Vagina (tissue), 2 donors: ENCODE measurements at regions not wholly inside any gene's neighbourhood (a gene's known extent, or its start where the extent isn't known, plus 50 kb on each side); places are given as distances from the start of the nearest gene placed in this dataset.

ENCODE experiments used
- POLR2A ChIP-seq, 2 donors: fragments of 450-650 bp; IDR thresholded peaks; one replicate each; pipeline ENCODE4 v1.6.1; 2017; ENCODE audit warnings: antibody characterized with exemption in 2 of 2, mild to moderate bottlenecking in 2 of 2, moderate library complexity in 2 of 2
- TF ChIP-seq, protein P1 (sequence below), 3 experiments: fragments of 450-650 bp in 2 of 3; fragments of 200-600 bp in 1 of 3; sonication (generic) in 1 of 3; IDR thresholded peaks; one replicate each; pipeline ENCODE4 v1.5.1; 2017 to 2019; ENCODE audit warnings: antibody characterized with exemption in 3 of 3, mild to moderate bottlenecking in 2 of 3, moderate library complexity in 2 of 3

DNA sequence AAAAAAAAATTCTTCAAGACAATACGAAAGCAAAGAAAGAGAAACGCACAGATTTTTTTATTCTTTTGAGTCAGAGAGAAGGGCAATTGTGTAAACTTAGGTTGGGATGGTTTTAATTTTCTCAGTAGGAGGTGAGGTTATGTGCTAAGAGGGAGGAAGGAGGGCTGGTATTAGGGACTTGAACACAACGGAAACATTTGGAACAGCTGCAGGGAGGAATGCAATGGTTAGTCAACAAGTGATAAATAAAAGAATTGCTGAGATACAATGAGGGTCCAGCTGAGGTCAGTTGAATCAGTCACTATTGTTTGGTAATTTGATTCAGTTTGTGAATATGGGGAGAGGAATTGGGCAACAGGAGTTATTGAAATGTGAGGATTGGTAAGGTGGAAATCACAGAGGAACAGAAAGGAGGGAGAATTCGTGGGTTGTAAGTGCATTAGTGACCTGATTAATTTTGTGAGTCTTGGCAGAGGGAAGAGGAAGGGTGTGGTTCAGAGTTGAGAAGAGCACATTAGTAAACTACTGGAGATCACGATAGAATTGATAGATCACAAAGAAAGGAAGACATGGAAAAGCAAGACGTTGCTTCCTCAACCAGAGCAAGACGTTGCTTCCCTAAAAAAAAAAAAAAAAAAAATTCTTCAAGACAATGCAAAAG is 499.5 kb upstream of the SPRY2 start:
- TF ChIP-seq POLR2A (IDR thresholded peaks at IDR 0.05): no peak
- TF ChIP-seq, protein P1, sequence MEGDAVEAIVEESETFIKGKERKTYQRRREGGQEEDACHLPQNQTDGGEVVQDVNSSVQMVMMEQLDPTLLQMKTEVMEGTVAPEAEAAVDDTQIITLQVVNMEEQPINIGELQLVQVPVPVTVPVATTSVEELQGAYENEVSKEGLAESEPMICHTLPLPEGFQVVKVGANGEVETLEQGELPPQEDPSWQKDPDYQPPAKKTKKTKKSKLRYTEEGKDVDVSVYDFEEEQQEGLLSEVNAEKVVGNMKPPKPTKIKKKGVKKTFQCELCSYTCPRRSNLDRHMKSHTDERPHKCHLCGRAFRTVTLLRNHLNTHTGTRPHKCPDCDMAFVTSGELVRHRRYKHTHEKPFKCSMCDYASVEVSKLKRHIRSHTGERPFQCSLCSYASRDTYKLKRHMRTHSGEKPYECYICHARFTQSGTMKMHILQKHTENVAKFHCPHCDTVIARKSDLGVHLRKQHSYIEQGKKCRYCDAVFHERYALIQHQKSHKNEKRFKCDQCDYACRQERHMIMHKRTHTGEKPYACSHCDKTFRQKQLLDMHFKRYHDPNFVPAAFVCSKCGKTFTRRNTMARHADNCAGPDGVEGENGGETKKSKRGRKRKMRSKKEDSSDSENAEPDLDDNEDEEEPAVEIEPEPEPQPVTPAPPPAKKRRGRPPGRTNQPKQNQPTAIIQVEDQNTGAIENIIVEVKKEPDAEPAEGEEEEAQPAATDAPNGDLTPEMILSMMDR (IDR thresholded peaks at IDR 0.05): no peak
